Putamen (tissue), 1 donor: ENCODE measurements at regions not wholly inside any gene's neighbourhood (a gene's known extent, or its start where the extent isn't known, plus 50 kb on each side); places are given as distances from the start of the nearest gene placed in this dataset.

Experiments
- DNase-seq: peaks from one replicate; pipeline ENCODE4 v3.0.0-alpha.2; 2016; ENCODE audit warnings: low spot score

DNA sequence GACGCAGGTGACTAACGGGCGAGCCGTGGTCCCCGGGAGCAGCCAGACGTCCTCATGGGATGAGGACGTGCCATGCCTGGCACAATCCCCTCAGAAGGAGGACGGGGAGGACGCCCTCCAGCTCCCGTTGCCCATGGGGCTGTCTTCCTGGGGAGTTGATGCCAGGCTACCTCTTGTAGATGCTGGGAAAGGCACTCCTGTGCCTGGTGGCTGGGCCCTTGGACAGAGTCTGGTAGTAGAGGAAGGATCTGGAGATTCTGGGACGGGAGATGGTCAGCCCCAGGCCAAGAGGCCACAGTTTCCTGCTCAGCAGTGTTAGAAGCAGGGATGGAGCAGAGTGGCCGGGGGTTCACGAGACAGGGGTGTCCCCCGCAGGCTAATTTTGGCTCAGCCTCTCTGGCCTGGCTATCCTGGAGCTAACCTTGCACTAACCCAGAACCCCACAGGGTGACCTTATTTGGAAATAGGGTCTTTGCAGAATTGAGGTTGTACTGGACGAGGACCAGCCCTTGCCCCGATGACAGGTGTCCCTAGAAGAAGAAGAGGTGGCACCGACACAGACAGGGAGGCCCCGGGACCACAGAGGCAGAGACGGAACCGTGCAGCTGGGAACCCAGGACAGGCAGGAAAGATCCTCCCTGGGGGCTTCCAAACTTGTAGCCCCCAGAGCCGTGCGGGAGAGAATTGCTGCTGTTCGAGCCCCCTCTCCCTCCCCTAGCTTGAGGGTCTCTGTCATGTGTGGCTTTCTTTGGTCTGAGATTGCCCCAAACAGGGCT is 50.1 kb upstream of the ADRA2C start:
- no peak for DNase-seq

DNA sequence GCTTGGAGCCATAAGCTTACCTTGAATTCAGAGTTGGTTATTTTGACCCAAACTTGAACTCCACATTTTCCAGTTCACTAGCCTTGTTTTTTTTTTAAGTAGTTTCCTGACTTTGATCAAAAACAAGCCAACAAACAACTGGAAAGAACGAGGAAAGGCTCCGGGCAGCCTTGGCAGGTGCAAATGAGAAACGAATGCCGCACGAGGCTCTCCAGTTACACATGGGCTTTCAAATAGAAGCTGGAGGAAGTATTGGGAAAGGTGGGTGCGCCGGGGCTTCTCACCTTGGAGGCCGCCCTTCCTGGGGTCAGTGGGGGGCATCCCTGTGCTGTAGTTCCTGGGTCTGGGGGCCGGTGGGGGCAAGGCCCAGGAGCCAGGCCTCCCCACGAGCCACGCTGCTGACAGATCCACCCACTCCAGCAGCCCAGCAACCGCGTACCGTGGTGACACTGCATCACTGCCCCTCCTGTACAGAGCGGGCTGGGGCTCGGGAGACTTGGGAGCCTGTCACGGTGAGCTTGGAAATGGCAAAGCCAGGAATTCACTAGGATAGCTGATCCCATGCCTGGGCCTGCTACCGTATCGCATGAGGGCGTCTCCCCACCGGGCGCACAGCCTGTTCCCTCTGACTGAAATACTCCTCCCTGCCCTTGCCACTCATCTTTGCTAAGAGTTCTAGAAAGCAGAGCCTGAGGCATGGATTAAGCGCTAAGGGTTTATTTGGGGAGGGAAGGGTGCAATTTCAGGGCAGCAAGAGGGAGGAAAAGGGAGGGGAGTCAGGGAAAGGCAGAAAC is 50.9 kb upstream of the ADRA2C start:
- no peak for DNase-seq

DNA sequence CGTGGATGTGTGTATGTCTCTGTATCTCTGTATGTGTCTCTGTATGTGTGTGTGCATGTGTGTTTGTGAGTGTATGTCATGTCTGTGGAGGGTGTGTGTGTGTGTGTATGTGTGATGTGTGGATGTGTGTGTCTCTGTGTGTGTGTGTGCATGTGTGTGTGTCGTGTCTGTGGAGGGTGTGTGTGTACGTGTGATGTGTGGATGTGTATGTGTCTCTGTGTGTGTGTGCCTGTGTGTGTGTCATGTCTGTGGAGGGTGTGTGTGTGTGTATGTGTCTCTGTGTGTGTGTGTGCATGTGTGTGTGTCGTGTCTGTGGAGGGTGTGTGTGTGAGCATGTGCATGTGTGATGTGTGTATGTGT is 51.6 kb upstream of the ADRA2C start:
- no peak for DNase-seq

DNA sequence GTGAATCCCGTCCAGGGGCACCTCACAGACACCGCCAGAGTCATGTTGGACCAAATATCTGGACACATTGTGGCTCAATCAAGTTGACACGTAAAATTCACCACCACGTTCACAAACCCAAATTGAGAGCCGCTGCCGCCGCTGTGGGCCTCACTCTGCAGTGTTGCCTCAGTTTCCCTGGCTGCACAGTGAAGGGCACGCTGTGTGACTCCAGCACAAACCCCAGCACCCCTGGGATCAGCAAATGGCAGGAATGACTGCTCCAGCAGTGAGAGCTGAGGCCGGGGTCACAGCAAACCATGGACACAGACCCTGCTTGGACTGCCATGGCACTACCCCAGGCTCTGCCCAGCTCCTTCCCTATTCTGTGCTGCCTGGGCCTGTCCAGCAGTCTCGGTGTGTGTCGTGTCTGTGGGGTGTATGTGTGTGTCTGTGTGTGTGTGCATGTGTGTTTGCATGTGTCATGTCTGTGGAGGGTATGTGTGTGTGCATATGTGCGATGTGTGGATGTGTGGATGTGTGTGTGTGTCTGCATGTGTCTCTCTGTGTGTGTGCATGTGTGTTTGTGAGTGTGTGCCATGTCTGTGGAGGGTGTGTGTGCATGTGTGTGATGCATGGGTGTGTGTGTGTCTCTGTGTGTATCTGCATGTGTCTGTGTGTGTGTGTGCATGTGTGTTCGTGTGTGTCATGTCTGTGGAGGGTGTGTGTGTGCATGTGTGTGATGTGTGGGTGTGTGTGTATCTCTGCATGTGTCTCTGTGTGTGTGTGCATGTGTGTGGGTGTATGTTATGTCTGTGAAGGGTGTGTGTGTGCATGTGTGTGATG is 52.2 kb upstream of the ADRA2C start:
- no peak for DNase-seq

DNA sequence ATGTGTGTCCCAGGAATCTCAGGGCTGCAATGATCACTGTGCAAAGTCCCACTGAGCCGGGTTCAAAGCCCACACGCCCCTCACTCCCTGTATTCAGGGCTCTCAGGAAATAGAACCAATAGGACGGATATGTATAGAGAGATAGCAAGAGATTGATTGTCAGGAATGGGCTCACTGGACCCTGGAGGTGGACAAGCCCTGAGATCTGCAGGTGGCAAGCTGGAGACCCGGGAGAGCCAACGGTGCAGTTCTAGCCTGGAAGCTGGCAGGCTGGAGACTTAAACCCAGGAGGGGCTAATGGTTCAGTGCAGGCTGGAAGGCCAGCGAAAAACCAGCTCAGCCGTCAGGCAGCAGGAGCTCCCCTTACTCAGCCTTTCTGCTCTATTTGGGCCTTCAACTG is 52.8 kb upstream of the ADRA2C start:
- no peak for DNase-seq

DNA sequence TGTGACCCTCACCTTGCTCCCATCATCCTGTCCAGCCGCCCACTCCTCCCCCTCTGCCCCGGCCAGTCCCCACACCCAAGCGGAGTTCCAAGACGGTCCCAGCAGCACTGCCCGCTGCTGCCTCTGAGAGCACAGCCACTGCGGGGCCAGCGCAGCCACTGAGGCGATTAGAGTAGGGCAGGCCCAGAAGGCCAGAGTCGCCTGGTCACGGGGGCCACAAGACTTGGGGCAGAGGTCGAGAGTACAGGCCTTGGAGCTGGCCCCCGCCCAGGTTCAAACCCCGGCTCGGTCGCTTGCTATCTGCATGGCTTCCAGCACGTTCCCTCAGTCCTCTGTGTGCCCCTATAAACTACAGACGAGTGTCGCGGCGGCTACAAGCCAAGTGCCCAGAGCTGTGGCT is 53.2 kb upstream of the ADRA2C start:
- no peak for DNase-seq

DNA sequence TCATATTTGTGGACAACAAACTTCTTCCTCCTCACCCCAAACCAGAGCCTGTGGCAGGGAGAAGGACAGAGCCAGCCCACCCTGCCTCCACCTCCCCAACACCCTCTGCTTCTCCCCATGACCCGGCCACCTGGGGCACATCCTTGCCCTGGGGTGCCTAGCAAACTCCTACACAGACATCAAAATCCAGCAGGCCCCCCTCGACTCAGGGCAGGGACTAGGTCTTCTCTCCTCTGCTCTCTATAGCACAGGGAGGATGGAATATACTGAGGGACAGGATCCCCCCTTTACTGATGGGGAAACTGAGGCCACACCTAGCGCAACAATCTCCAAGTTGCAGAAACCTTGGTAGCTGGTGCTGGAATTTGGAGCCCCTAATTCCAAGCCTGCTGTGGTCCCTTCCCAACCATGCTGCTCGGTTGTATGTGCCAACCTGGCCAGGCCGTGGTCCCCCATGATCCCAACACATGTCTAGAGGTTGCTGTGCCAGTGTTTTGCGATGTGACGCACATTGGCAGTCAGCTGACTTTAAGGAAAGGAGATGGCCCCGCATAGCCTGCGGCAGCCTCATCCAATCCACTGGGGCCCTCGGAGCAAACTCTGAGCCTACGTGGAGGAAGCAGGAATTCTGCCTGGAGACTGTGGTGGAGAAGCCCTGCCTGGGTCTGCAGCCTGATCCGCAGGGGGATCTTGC is 53.9 kb upstream of the ADRA2C start:
- DNase-seq: no peak

DNA sequence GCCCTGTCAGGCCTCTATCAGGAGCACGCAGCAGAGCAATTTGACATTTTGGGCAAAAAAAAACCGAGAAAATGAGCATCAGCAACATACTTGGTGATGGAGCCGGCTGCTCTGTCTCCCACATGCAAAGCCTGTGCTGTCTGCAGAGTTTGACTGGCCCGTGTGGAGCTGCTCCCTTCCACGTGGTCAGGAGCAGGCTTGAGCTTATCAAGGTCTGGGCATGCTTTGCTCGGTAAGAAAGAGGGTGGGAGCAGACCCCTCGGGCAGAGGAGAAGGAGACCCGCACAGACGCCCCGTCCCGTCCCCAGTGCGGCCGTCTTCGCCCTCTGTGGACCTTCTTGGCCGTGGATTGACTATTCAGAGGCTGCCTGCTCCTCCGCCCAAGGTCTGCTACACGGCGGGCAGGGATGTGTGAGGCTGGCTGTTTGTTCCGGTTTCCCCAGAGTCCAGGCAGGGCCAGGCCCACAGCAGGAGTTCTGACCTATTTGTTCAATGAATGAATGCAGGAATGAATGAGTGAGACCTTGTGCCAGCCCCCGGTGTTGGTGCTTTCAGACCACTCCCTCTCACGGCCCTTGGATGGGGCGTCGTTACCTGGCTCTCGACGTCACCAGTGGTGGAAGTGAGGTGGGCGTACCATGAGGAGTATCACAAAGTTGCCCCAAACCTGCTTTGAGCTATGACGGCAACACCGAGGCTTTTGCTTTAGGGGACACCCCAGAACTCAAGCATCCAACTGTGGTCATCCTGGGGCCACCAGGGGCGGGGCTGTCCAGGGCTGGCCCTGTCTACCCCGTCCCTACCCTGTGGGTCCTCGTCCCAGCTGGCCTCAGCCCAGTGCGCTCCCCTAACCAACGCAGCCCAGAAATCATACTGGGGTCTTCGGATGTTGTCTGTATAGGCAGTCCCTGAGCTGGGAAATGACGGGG is 54.7 kb upstream of the ADRA2C start:
- DNase-seq: no peak

DNA sequence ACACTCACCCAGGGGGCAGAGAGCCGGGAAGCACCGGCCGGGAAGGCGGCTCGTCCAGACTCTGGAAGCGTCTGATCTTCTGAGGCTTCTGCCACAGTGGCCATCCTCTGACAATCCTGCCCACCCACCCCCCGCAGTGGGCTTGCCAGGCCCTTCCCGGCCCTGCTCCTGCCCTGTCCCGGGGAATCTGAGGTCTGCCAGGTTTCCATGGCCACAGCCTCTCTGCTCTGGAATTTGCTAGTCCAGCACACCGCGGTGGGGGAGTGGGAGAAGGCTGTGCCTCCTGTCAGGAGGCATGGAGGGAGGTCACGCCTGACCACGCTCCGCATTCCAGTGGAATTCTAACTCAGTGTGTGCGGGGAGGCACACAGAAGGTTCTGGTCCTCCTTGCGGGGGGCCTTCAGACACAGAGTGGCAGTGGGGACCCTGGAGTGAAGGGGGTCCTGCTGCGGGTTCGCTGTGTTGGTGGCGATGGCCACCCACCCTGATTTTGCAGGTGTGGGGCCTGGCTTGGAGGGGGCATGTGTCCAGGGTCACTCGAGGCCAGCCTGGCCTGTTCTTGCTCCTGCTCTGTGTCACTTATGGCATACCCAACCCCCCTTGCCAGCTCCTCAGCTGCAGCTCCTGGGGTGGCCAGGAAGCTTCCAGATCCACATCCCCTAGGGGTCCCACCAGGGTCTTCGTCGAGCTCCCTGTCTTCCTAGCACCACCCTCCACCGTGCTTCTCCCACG is 55.6 kb upstream of the ADRA2C start:
- no peak for DNase-seq

DNA sequence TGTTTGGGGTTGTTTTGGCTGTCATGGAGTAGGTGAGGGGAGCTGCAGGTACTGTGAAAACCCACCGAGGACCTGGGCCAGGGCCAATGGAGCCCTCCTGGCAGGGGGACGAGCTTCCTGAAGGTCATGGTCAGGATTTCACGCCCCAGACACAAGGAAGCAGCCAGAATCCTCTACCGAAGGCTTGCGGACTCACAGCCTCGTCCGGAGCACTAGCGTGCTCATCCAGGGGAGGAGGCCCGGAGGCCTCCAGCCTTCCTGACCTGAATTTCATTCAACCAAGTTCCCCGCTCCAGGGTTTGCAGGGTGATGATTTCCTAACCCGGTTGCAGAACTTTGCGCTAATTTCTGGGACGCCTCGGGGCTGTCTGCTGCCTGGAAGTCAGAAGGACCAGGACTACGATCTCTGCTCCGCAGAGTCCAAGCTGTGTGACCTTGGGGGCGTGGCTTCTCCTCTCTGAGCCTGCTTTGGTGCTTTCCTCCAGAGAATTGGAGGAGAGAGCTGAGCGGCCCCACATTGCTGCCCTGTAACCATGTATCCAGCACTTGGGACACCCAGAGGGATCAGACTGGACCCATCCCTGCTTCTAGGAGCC is 56.2 kb upstream of the ADRA2C start:
- DNase-seq: no peak

DNA sequence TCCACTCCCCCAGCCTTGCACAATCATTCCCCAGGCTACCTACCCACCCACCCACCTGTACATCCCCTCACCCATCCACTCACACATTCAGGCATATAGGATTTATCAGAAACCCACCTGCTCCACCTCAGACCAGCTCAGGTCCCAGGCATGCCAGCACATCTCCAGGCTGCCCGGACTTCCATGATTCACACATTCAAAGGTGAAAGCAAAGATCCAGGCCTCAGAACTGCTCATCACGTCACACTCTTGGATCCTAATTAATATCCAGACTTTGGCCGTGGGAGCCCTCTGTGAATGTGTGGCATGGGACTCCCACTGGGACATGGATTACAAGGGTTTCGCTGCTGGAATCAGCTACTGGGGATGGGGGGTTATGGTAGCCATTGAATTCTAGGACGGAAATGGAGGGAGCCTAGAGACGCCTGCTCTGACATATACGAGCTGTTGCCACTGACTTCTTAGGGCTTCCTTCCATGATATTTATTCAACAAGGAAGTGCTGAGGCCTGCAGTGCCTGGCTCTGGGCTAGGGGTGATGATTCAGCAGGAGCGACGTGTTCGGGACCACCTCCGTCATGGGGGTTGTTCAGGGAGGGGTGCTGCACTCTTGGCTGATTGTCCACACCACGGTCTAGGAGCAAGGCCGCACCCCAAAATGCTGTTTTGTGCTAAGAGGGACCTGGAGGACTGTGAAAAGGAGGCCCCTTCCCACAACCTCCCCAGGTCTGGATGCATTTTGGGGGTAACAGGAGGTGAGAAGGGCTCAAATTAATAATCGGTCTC is 56.9 kb upstream of the ADRA2C start:
- DNase-seq: no peak

DNA sequence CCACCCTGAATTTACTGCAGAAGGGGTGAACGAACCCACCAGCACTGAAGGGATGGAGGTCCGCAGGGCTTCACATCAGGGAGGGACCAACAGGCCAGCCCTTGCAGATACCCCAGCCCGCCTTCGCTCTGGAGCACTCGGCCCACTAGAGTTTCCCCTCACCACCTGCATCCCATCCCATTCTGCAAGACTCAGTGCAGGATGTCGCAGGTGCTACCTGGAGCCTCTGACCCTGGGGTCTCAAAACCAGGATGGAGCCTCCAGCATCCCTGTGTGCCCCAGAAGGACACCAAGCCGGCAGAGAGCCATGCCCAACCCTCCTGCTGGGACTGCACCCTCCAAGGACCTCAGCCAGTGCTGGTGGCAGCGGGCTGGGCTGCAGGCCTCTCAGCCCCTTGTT is 57.6 kb upstream of the ADRA2C start:
- no peak for DNase-seq

DNA sequence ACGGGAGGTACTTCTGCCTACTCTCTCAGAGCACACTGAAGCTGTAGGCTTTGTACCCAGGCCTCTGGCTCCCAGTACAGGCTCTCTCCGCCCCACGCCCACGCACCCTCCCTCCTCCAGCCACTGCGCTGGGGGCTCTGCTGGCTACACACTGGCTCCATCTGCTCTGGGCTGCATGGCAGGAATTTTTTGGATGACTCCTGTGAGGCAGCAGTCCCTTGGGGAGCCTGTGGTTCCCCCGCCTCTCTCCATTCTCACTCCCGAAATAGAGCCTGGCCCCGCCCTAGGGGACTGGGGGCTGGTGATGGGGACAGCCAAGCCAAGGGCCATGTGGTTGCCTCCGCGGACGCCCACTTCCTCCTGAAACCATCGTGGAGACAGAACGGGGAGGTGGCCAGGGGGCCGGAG is 58.1 kb upstream of the ADRA2C start:
- no peak for DNase-seq

DNA sequence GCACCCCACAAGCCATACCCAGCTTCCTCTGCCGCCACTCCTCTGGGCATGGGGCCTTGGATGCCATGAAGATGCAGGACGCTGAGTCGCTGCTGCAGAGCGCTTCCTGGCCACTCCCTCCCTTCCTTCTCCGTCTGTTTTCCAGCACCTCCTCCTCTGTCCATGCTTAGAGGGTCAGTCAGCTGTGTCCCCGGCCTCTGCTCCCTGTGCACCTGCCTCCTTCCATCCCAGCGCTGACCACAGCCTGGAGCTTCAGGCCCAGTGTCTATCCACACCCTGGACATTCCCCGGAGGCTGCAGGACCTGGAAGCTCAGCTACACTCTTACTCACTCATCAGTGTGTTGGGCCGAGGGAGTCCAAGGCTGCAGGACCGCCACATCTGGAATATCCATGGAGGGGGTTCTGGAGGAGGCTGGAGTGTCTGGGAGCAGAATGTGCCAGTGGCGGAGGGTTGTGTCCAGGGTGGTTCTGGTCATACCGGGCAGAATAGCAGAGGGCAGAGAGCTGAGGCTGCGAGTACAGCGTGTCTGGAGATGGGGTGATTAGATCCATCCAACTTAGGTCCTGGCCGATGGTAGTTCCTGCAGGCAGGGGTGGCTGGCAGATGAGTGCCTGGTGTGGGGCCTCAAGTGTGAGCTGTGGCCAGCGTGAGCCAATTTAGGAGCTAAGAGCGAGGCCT is 58.6 kb upstream of the ADRA2C start:
- no peak for DNase-seq

DNA sequence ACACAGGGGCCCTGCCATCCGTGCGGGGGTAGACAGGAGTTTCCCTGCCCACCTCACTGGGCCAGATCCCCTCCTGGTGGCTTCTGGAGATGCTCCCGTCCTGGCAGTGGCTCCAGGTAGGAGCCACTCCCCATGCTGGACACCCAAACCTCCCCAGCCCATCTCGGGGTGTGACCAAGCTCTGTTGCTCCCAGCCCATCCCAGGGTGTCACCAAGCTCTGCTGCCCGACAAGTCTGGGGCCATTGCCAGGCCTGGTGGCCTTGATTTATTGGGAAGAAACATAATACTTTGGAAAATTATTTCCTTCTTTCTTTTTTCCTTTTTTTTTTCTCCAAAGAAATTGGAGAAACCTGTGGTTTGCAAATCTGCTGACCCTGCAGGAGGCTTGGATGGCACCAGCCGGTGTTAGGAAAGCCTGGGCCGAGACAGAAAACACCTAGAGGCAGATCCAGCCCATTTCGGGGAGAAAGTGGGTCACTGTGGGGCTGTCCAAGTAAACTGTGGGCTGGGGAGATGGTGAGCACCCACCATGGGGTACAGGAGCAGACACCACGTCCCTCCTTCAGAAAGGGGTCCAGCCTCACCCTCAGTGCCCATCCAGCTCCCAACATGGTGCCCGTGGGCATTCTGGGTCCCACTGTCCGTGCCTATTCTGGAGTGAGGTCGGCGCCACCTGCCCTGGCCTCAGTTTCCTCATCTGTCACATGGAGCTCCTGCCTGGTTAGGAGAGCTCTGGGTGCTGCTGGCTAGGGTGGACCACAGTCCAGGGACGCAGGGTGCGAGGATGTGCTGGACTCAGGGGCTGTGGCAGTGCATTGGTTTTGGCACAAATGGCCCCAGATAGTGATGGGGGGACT is 59.4 kb upstream of the ADRA2C start:
- no peak for DNase-seq

DNA sequence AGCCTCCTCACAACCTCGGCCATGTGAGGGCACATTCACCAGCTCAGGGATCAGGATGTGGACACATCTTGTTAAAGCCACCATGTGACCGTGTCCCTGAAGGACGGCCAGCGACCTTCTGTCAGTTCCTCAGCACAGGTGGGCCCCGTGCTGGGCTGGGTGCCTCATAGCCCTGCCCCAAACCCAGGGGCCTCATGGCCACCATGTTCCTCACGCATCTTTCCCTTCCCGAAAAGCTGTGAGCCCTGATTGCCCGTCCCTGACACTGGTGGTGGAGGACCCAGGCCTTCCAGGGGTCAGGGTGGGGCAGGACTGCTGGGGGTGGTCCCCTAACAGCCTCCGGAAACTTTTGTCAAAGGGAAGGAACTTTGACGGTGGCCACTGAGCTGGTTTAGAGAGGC is 60.1 kb upstream of the ADRA2C start:
- no peak for DNase-seq

DNA sequence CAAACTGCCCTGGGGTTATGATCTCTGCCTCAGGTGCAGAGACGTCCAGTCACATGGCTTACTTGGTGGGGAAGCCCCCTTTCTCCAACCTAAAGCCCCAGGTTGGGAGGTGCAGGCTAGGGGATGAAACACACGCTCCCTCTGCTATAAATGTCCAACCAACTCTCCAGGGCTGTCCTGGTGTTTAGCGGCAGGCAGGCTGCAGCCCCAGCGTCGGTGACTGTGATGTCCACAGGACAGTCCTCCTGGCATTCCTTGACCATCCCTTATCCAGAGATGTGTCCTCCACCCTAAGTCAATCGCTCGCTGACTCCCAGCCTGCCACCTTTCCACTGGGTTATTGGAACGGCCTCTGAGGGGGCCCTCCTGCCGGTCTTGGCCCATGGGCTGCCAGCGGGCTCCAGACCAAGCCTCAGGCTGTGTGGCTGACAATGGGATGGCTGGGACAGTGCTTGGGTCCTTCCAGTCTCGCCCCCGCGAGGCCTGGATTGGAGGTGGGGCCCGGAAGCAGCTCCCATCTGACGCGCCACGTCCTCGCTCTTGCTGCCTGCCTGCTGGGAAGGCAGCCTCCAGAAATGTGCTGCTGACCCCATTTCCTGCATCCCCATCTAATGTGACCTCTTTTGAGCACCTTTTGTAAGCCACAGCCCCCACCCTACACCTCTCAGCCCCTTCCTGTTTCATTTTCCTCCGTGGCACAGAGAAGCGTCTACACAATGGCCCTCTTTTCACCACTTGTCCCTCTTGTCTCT is 60.8 kb upstream of the ADRA2C start:
- DNase-seq: no peak
